RWPE1 (cell line): ENCODE measurements at regions not wholly inside any gene's neighbourhood (a gene's known extent, or its start where the extent isn't known, plus 50 kb on each side); places are given as distances from the start of the nearest gene placed in this dataset.

ENCODE experiments used
- CTCF ChIA-PET: fragments of 350-600 bp; sonication (Branson Sonifier 250); formaldehyde crosslinking; extraction: SDS; loops from one replicate; lab custom pipeline; 2021; lab: Yijun Ruan, JAX
- POLR2A ChIA-PET: fragments of 400-600 bp; formaldehyde crosslinking; extraction: SDS; loops from one replicate; lab custom pipeline; 2020; ENCODE audit warnings: antibody characterized with exemption; ENCODE audit not compliant: low non-redundant PET; lab: Yijun Ruan, JAX
- DNase-seq: peaks from one replicate; pipeline ENCODE4 v3.0.0; 2012; ENCODE audit warnings: low spot score
- H3K27ac ChIP-seq: fragments of 450-650 bp; 2 replicates; pipeline ENCODE4 v1.5.1; 2017
- CTCF ChIP-seq: fragments of 450-650 bp; conservative IDR thresholded peaks from 2 replicates; pipeline ENCODE4 v1.5.1; 2017; ENCODE audit warnings: low read depth, mild to moderate bottlenecking

- CTCF ChIA-PET, result interaction anchor here (0.6 to 2.2 kb wide), 29 partner anchors 10 to 831 kb away, joined by 3 to 30 read pairs (median 4); no protein-coding TSS in a partner anchor
- no peak overlapping the region for H3K27ac ChIP-seq
- POLR2A ChIA-PET, result no interaction called here
- DNase-seq, result peak; percentile 30
- peak; percentile 65 for TF ChIP-seq CTCF
Measured at GRCh38 chr10:80924063-80924952, 386.6 kb downstream of the SH2D4B start.

GRCh38 chr10:80927419-80928078 lies 389.8 kb downstream of the SH2D4B start:
- no peak for DNase-seq
- no peak overlapping the region for H3K27ac ChIP-seq
- ChIA-PET POLR2A (no interaction called here), CTCF (interaction anchor here (0.6 to 1.1 kb wide), 3 partner anchors 228 to 1036 kb away, joined by 3 to 5 read pairs (median 4); no protein-coding TSS in a partner anchor)
- no peak for TF ChIP-seq CTCF

- ChIA-PET POLR2A (no interaction called here), CTCF (no interaction called here)
- DNase-seq, result no peak
- H3K27ac ChIP-seq, result no peak overlapping the region
- TF ChIP-seq CTCF, result no peak
Measured at GRCh38 chr10:80938903-80939302, 401.2 kb downstream of the SH2D4B start.

GRCh38 chr10:80945264-80945880 lies 407.7 kb downstream of the SH2D4B start:
- DNase-seq, result peak; percentile 4
- POLR2A ChIA-PET, result no interaction called here
- CTCF ChIA-PET, result interaction anchor here (0.6 kb wide), 1 partner anchor 1345 kb away, joined by 3 read pairs; no protein-coding TSS in a partner anchor
- peak; percentile 54 for TF ChIP-seq CTCF
- H3K27ac ChIP-seq, result no peak overlapping the region

- ChIA-PET POLR2A (no interaction called here), CTCF (interaction anchor here (1.2 kb wide), 1 partner anchor 246 kb away, joined by 3 read pairs; no protein-coding TSS in a partner anchor)
- no peak for TF ChIP-seq CTCF
- H3K27ac ChIP-seq, result no peak overlapping the region
- no peak for DNase-seq
Measured at GRCh38 chr10:80946073-80946472, 408.4 kb downstream of the SH2D4B start.
